Thoracic aorta (tissue), 2 donors: ENCODE measurements at regions not wholly inside any gene's neighbourhood (a gene's known extent, or its start where the extent isn't known, plus 50 kb on each side); places are given as distances from the start of the nearest gene placed in this dataset.
"Not testable (repeated sequence)": the region's sequence is repeated elsewhere in the genome, so short reads cannot be mapped to it uniquely, and the experiment has no call there.

Experiments
- ATAC-seq: fragments of 150-250 bp; one replicate; pipeline ENCODE4 v1.8.0; 2017; ENCODE audit warnings: low read depth; ENCODE audit not compliant: insufficient number of reproducible peaks, low FRiP score
- DNase-seq: peaks from one replicate; pipeline ENCODE4 v3.0.0-alpha.2; 2020; ENCODE audit warnings: low spot score
- H3K27ac ChIP-seq, 2 donors: fragments of 200-600 bp; sonication (generic); 1 replicate in 1 of 2; 2 replicates in 1 of 2; pipeline ENCODE4 v1.5.1; 2016; ENCODE audit warnings: mild to moderate bottlenecking in 2 of 2, moderate library complexity in 2 of 2
- H3K27me3 ChIP-seq: fragments of 200-600 bp; sonication (generic); replicated peaks from 2 replicates; pipeline ENCODE4 v1.6.0; 2016; ENCODE audit warnings: mild to moderate bottlenecking; ENCODE audit not compliant: insufficient read depth
- H3K36me3 ChIP-seq: fragments of 200-600 bp; sonication (generic); one replicate; pipeline ENCODE4 v1.5.1; 2016
- H3K4me1 ChIP-seq, 2 donors: fragments of 200-600 bp; sonication (generic); 1 replicate in 1 of 2; 2 replicates in 1 of 2; pipeline versions ENCODE4 v1.5.1 to v1.6.0; 2016; ENCODE audit warnings: low read depth in 2 of 2, mild to moderate bottlenecking in 1 of 2; ENCODE audit not compliant: control insufficient read depth in 1 of 2
- H3K4me3 ChIP-seq: fragments of 200-600 bp; sonication (generic); 2 replicates; pipeline ENCODE4 v1.5.1; 2016; ENCODE audit warnings: mild to moderate bottlenecking
- H3K9me3 ChIP-seq: fragments of 200-600 bp; sonication (generic); 2 replicates; pipeline ENCODE4 v1.5.1; 2016
- TF ChIP-seq, protein P1 (sequence below): fragments of 200-600 bp; sonication (generic); IDR thresholded peaks from one replicate; pipeline ENCODE4 v1.5.1; 2019; ENCODE audit warnings: antibody characterized with exemption

DNA sequence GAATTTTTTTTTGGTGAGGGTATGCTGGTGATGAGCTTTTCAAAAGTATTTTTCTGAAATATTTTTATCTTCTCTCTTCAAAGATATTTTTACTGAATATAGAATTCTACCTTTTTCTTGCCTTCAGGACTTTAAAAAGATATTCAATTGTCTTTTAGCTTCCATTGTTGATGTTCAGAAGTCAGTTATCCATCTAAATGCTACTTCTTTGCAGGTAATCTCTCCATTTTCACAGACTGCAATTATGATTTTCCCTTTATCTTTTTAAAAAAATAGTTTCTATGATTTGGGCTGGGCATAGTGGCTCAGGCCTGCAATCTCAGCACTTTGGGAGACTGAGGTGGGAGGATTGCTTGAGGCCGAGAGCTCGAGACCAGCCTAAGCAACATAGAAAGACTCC, 222.4 kb downstream of the IL20RB start:
- Histone ChIP-seq H3K9me3 (no peaks in the 10 kb centered on the region), H3K27me3 (no peaks in the 10 kb centered on the region)
- ATAC-seq, result no peak

DNA sequence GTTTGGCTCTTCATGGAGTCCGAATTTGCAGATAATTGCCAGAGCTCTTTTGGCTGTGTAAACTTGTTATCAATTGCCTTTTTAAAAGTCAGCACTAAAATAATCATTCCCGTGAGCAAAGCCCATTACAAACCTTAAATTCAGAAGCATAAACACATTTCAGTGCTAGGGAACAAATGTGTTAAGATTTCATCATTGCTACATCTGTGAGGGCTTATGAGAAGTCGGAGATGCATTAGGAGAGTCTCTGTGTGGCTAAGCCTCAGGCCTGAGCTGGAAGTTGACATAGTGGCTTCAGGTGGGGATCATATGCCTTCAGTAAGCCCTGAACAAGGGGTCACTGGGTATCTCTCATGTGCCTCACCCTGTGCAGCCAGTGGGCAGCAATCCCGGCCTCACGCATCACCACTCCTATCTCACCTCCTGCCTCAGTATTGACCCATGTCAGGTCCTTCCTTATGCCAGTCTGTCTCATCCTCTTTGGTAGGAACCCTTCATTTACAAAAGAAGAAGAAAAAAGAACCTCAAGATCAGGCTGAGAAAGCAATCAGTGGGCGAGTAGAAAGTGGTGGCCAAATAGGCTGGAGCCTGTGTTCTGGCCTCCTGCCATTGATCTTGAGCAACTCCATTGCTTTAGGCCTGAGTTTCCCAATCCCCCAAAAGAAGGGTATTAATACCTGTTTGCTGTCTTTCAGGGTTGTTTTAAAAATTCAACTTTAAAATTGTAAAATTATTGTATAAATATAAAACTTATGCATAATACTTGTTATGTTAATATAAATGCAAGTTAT, 233.5 kb downstream of the IL20RB start:
- Histone ChIP-seq H3K27ac (no peak overlapping the region), H3K4me1 (no peaks in the 10 kb centered on the region), H3K4me3 (no peak overlapping the region), H3K27me3 (no peaks in the 10 kb centered on the region), H3K9me3 (no peaks in the 10 kb centered on the region), H3K36me3 (no peaks in the 10 kb centered on the region)
- DNase-seq (no peak), ATAC-seq (no peak)
- TF ChIP-seq, protein P1, sequence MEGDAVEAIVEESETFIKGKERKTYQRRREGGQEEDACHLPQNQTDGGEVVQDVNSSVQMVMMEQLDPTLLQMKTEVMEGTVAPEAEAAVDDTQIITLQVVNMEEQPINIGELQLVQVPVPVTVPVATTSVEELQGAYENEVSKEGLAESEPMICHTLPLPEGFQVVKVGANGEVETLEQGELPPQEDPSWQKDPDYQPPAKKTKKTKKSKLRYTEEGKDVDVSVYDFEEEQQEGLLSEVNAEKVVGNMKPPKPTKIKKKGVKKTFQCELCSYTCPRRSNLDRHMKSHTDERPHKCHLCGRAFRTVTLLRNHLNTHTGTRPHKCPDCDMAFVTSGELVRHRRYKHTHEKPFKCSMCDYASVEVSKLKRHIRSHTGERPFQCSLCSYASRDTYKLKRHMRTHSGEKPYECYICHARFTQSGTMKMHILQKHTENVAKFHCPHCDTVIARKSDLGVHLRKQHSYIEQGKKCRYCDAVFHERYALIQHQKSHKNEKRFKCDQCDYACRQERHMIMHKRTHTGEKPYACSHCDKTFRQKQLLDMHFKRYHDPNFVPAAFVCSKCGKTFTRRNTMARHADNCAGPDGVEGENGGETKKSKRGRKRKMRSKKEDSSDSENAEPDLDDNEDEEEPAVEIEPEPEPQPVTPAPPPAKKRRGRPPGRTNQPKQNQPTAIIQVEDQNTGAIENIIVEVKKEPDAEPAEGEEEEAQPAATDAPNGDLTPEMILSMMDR, result no peak

More for the DNA sequence above, 222.4 kb downstream of the IL20RB start:
- TF ChIP-seq, protein P1, result no peak
- no peaks in the 10 kb centered on the region for H3K36me3 ChIP-seq
- no peaks in the 10 kb centered on the region for H3K4me1 ChIP-seq
- H3K4me3 ChIP-seq, result no peak overlapping the region
- no peak for DNase-seq
- H3K27ac ChIP-seq, result no peak overlapping the region

DNA sequence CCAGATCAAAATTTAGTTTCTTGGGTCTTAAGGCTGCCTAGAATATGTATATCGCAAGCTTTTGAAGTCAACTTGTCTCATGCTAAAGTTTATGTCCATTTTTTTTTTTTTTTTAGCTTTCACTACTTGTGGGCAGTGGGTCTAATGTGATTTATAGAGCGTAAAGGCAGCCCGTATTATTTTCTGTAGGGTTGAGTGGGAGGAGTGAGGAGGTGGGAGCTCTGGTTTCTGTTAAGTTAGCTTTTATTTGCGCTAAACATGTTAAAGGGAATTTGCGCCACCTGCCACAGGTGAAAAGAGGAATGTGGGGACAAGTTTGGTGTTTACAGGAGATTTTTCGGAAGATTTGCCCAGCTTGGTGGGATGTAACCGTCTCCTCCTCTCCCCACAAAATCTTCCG, 234.2 kb downstream of the IL20RB start:
- Histone ChIP-seq H3K36me3 (no peaks in the 10 kb centered on the region), H3K4me1 (no peaks in the 10 kb centered on the region), H3K27me3 (no peaks in the 10 kb centered on the region), H3K27ac (no peak overlapping the region), H3K4me3 (no peak overlapping the region), H3K9me3 (no peaks in the 10 kb centered on the region)
- TF ChIP-seq, protein P1, result no peak
- ATAC-seq, result no peak
- no peak for DNase-seq

DNA sequence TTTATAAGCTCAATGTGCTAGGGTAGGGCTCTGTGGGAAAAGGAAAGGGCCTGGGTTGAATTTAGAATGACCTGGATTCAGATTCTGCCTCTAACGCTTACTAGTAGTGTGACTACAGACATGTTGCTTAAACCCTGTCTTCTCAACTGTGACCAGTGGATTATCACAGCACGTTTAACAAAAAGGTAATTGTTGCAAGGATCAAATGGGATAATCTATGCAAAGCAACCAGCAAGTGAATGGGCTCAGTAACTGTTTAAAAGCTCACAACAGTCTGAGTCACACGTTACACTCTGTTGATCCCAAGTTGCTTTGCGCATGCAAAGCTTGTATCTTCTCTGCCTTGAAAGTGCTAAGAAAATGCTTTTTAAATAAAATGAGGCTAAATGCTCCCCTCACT, 236.5 kb downstream of the IL20RB start:
- no peak for DNase-seq
- H3K9me3 ChIP-seq, result no peaks in the 10 kb centered on the region
- H3K27me3 ChIP-seq, result no peaks in the 10 kb centered on the region
- no peaks in the 10 kb centered on the region for H3K36me3 ChIP-seq
- H3K4me1 ChIP-seq, result no peaks in the 10 kb centered on the region
- ATAC-seq, result no peak
- no peak overlapping the region for H3K27ac ChIP-seq
- TF ChIP-seq, protein P1, result no peak
- H3K4me3 ChIP-seq, result no peak overlapping the region

DNA sequence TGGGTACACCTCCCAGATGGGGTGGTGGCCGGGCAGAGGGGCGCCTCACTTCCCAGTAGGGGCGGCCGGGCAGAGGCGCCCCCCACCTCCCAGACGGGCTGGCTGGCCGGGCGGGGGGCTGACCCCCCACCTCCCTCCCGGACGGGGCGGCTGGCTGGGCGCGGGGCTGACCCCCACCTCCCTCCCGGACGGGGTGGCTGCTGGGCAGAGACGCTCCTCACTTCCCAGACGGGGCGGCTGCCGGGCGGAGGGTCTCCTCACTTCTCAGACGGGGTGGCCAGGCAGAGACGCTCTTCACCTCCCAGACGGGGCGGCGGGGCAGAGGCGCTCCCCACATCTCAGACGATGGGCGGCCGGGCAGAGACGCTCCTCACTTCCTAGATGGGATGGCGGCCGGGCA, 240.6 kb downstream of the IL20RB start:
- not testable (repeated sequence) for H3K4me3 ChIP-seq, H3K36me3 ChIP-seq, DNase-seq, ATAC-seq, H3K27ac ChIP-seq, H3K27me3 ChIP-seq, H3K9me3 ChIP-seq
- peaks cover 0 to 11% of the 10 kb centered on the region in 2 donors for H3K4me1 ChIP-seq

DNA sequence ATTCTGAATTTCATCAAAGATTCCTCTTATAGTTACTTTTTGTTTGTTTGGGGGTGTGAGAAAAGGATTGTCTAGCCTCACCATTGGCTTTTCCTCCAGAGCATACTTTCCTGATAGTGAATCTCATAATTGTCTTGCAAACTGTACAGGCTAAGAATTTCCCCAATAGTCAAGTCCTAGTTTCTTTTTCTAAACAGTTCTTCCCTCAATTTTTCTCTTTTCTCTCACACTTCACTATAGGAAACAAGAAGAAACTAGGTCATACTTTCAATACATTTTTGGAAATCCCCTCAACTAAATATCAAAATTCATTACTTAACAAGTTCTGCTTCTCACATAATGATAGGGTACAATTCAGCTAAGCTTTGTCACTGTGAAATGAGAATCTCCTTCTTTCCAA, 241.9 kb downstream of the IL20RB start:
- H3K4me1 ChIP-seq, result peaks cover 0 to 16% of the 10 kb centered on the region in 2 donors
- no peaks in the 10 kb centered on the region for H3K27me3 ChIP-seq
- ATAC-seq (no peak), DNase-seq (no peak)
- H3K4me3 ChIP-seq, result no peak overlapping the region
- no peaks in the 10 kb centered on the region for H3K36me3 ChIP-seq
- H3K9me3 ChIP-seq, result no peaks in the 10 kb centered on the region
- no peak overlapping the region for H3K27ac ChIP-seq
- TF ChIP-seq, protein P1, result no peak
